NCI-H774 (cell line): ENCODE measurements at regions not wholly inside any gene's neighbourhood (a gene's known extent, or its start where the extent isn't known, plus 50 kb on each side); places are given as distances from the start of the nearest gene placed in this dataset.
"Not testable (repeated sequence)": the region's sequence is repeated elsewhere in the genome, so short reads cannot be mapped to it uniquely, and the experiment has no call there.

Source experiments
- DNase-seq: peaks from one replicate; lab custom pipeline; 2025; lab: John Stamatoyannopoulos, UW

- no peak for DNase-seq
Measured at GRCh38 chr12:82300611-82301010, 57.6 kb downstream of the CCDC59 start.

- no peak for DNase-seq
Measured at GRCh38 chr12:82299319-82300025, 58.7 kb downstream of the CCDC59 start.

- no peak for DNase-seq
Measured at GRCh38 chr12:82290415-82290814, 67.8 kb downstream of the CCDC59 start.

- DNase-seq = not testable (repeated sequence)
Measured at GRCh38 chr12:82281335-82281734, 76.9 kb downstream of the CCDC59 start.

- peak; percentile 59 for DNase-seq
Measured at GRCh38 chr12:82279536-82280058, 78.6 kb downstream of the CCDC59 start.

GRCh38 chr12:82277582-82277981 is 80.6 kb downstream of the CCDC59 start:
- no peak for DNase-seq

GRCh38 chr12:82242729-82243128 is 115.5 kb downstream of the CCDC59 start:
- no peak for DNase-seq

GRCh38 chr12:82225871-82226270 is 132.3 kb downstream of the CCDC59 start:
- DNase-seq = no peak

GRCh38 chr12:82223426-82223825 is 134.8 kb downstream of the CCDC59 start:
- DNase-seq = no peak

GRCh38 chr12:82216475-82216874 is 141.7 kb downstream of the CCDC59 start:
- no peak for DNase-seq

- DNase-seq = no peak
Measured at GRCh38 chr12:82213761-82214160, 144.4 kb downstream of the CCDC59 start.

GRCh38 chr12:82210882-82211281 is 147.3 kb downstream of the CCDC59 start:
- no peak for DNase-seq

GRCh38 chr12:82209533-82209932 is 148.7 kb downstream of the CCDC59 start:
- no peak for DNase-seq

- no peak for DNase-seq
Measured at GRCh38 chr12:82207556-82207955, 150.6 kb downstream of the CCDC59 start.

GRCh38 chr12:82203086-82203485 is 155.1 kb downstream of the CCDC59 start:
- no peak for DNase-seq

- DNase-seq = no peak
Measured at GRCh38 chr12:82187595-82187994, 170.6 kb downstream of the CCDC59 start.

GRCh38 chr12:82187011-82187410 is 171.2 kb downstream of the CCDC59 start:
- DNase-seq = no peak

- no peak for DNase-seq
Measured at GRCh38 chr12:82186282-82186681, 171.9 kb downstream of the CCDC59 start.

- DNase-seq = no peak
Measured at GRCh38 chr12:82184844-82185243, 173.3 kb downstream of the CCDC59 start.

- DNase-seq = no peak
Measured at GRCh38 chr12:82182601-82183190, 175.5 kb downstream of the CCDC59 start.

- DNase-seq = no peak
Measured at GRCh38 chr12:82176761-82177490, 181.3 kb downstream of the CCDC59 start.

GRCh38 chr12:82176026-82176425 is 182.2 kb downstream of the CCDC59 start:
- DNase-seq = peak; percentile 59

- DNase-seq = peak; percentile 97
Measured at GRCh38 chr12:82174936-82175335, 183.3 kb downstream of the CCDC59 start.
